ENCODE measurements at regions not wholly inside any gene's neighbourhood (a gene's known extent, or its start where the extent isn't known, plus 50 kb on each side); places are given as distances from the start of the nearest gene placed in this dataset.

GRCh38 chr15:96421178-96421601 is 90.7 kb downstream of the NR2F2 start:
- no peak overlapping the region for H3K27ac ChIP-seq
- no peak overlapping the region for H3K4me3 ChIP-seq
- H3K4me1 ChIP-seq (replicated peaks): peaks cover 5% of the 10 kb centered on the region; the same call in 1 of the 2 replicates
- H3K9me3 ChIP-seq (replicated peaks): no peaks in the 10 kb centered on the region
- no peak for DNase-seq (ENCODE audit: low read depth in 1 of 2, low spot score in 2 of 2)
- no peaks in the 10 kb centered on the region for H3K36me3 ChIP-seq
- H3K27me3 ChIP-seq (replicated peaks): peaks cover 20% of the 10 kb centered on the region

GRCh38 chr15:96422125-96422524 is 91.6 kb downstream of the NR2F2 start:
- no peak overlapping the region for H3K4me3 ChIP-seq
- no peaks in the 10 kb centered on the region for H3K36me3 ChIP-seq
- peaks cover 13% of the 10 kb centered on the region for H3K27me3 ChIP-seq (replicated peaks)
- H3K4me1 ChIP-seq (replicated peaks): no peaks in the 10 kb centered on the region
- no peaks in the 10 kb centered on the region for H3K9me3 ChIP-seq (replicated peaks)
- H3K27ac ChIP-seq: no peak overlapping the region
- no peak for DNase-seq (ENCODE audit: low read depth in 1 of 2, low spot score in 2 of 2)

DNA sequence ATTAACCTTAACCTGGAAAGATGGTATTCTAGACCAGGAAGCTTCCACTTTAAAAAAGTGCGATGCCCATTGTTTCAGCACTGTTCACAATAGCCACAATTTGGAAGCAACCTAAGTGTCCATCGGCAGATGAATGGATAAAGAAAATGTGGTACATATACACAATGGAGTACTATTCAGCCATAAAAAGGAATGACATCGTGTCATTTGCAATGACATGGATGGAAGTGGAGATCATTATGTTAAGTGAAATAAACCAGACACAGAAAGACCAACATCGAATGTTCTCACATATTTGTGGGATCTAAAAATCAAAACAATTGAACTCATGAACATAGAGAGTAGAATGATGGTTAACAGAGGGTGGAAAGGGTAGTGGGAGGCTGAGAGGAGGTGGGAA is 94.2 kb downstream of the NR2F2 start:
- H3K36me3 ChIP-seq: no peaks in the 10 kb centered on the region
- no peak for DNase-seq (ENCODE audit: low read depth in 1 of 2, low spot score in 2 of 2)
- peaks cover 4% of the 10 kb centered on the region; the same call in 1 of the 2 replicates for H3K4me1 ChIP-seq (replicated peaks)
- H3K9me3 ChIP-seq (replicated peaks): no peaks in the 10 kb centered on the region
- peaks cover 11% of the 10 kb centered on the region; the same call in 1 of the 2 replicates for H3K27me3 ChIP-seq (replicated peaks)
- H3K27ac ChIP-seq: no peak overlapping the region
- no peak overlapping the region for H3K4me3 ChIP-seq

- no peaks in the 10 kb centered on the region for H3K27me3 ChIP-seq (replicated peaks)
- H3K36me3 ChIP-seq: no peaks in the 10 kb centered on the region
- no peak overlapping the region for H3K27ac ChIP-seq
- H3K9me3 ChIP-seq (replicated peaks): no peaks in the 10 kb centered on the region
- peak in 1 of 2 experiments; percentile 21 for DNase-seq (ENCODE audit: low read depth in 1 of 2, low spot score in 2 of 2)
- H3K4me1 ChIP-seq (replicated peaks): peaks cover 4% of the 10 kb centered on the region; the same call in 1 of the 2 replicates
- no peak overlapping the region for H3K4me3 ChIP-seq
Observed at GRCh38 chr15:96428742-96429141, 98.2 kb downstream of the NR2F2 start.

DNA sequence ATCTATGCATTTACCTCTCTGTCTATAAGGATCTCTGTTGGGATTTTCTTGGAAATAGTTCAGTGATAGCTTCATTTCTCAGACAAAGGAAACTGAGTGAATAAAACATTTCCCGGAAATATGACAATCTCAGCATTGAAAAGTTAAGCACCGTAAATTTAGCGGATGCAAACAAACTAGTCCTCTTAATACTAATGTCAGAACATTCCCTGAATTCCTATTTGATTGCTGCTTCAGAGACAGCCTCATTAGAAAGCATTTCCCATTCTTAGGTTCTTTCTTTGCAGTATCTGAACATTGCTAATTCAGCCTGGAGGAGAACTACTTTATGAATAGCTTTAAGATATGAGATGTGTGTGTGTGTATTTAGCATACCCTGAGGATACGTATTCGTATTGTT is 101.3 kb downstream of the NR2F2 start:
- no peaks in the 10 kb centered on the region for H3K36me3 ChIP-seq
- no peak overlapping the region for H3K27ac ChIP-seq
- H3K27me3 ChIP-seq (replicated peaks): no peaks in the 10 kb centered on the region
- no peak overlapping the region for H3K4me3 ChIP-seq
- no peak for DNase-seq (ENCODE audit: low read depth in 1 of 2, low spot score in 2 of 2)
- H3K4me1 ChIP-seq (replicated peaks): peaks cover 4% of the 10 kb centered on the region; the same call in 1 of the 2 replicates
- H3K9me3 ChIP-seq (replicated peaks): no peaks in the 10 kb centered on the region

DNA sequence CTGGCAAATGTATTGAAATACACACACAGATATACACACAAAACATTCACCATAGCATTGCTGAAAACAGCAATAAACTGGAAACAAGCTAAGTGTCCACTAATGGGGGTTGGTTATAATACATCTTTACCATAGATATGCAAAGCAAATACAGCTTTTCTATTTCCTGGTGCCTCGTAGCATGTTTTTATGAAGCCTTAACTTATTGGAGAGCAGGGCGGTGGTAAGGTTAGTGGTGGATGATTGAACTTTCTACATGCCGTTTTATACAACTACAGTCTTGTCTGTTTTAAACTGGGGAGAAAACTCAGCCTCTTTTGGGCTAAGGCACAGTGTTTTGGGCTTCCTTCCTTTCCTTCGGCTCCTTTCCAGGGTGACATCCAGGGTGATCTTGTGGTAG is 104.5 kb downstream of the NR2F2 start:
- no peak for DNase-seq (ENCODE audit: low read depth in 1 of 2, low spot score in 2 of 2)
- Histone ChIP-seq H3K27ac (no peak overlapping the region), H3K9me3 (replicated peaks) (no peaks in the 10 kb centered on the region; the same call in 1 of the 2 replicates), H3K4me1 (replicated peaks) (no peaks in the 10 kb centered on the region), H3K27me3 (replicated peaks) (no peaks in the 10 kb centered on the region), H3K36me3 (no peaks in the 10 kb centered on the region), H3K4me3 (no peak overlapping the region)

DNA sequence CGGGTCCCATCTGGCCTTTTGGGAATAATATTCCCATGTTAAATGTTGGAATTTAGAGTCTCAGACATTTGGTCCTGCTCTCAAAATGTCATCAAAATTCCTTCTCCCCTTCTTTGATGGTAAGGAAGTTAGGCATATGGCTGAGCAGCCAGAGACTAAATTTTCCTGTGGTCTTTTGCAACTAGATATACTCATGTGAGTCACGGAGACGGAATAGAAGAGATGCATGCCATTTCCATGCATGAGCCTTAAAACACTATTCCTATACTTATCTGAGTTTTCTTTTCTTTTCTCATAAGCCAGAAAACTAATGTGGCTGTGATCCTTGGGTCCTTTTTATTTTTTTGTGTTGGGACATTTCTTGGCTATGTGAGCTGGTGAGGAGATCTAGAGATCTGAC is 105.3 kb downstream of the NR2F2 start:
- no peaks in the 10 kb centered on the region for H3K27me3 ChIP-seq (replicated peaks)
- no peaks in the 10 kb centered on the region for H3K36me3 ChIP-seq
- DNase-seq (ENCODE audit: low read depth in 1 of 2, low spot score in 2 of 2): no peak
- no peaks in the 10 kb centered on the region for H3K4me1 ChIP-seq (replicated peaks)
- H3K27ac ChIP-seq: no peak overlapping the region
- H3K4me3 ChIP-seq: no peak overlapping the region
- no peaks in the 10 kb centered on the region; the same call in 1 of the 2 replicates for H3K9me3 ChIP-seq (replicated peaks)

- Histone ChIP-seq H3K4me3 (no peak overlapping the region), H3K27me3 (replicated peaks) (no peaks in the 10 kb centered on the region)
- no peak for DNase-seq (ENCODE audit: low read depth in 1 of 2, low spot score in 2 of 2)
Observed at GRCh38 chr15:96440978-96441377, 110.5 kb downstream of the NR2F2 start.

DNA sequence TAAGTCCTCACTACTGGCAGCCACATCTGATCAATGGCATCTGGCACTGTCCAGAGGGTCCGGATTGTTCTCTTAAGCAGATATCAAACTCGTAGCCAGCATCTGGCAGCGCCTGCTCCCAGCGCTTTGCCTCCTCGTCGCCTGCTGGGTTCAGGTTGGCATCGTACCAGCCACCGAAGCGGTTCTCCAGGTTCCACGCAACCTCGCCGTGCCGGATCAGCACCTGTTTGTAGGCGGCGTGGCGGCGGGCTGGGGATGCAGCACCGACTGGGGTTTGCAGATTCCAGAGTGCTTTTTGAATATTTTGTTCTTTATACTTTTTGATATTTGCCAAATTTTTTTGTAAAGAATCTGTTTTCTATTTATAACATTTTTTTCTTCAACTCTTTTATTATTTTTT is 111.6 kb downstream of the NR2F2 start:
- Histone ChIP-seq H3K27me3 (replicated peaks) (no peaks in the 10 kb centered on the region), H3K4me1 (replicated peaks) (no peaks in the 10 kb centered on the region), H3K27ac (no peak overlapping the region), H3K36me3 (no peaks in the 10 kb centered on the region), H3K4me3 (no peak overlapping the region), H3K9me3 (replicated peaks) (no peaks in the 10 kb centered on the region; the same call in 1 of the 2 replicates)
- no peak for DNase-seq (ENCODE audit: low read depth in 1 of 2, low spot score in 2 of 2)

More at GRCh38 chr15:96440978-96441377, 110.5 kb downstream of the NR2F2 start:
- Histone ChIP-seq H3K36me3 (no peaks in the 10 kb centered on the region), H3K9me3 (replicated peaks) (no peaks in the 10 kb centered on the region; the same call in 1 of the 2 replicates), H3K27ac (no peak overlapping the region), H3K4me1 (replicated peaks) (no peaks in the 10 kb centered on the region)

GRCh38 chr15:96444865-96445264 is 114.4 kb downstream of the NR2F2 start:
- no peaks in the 10 kb centered on the region for H3K36me3 ChIP-seq
- no peak overlapping the region for H3K4me3 ChIP-seq
- no peaks in the 10 kb centered on the region for H3K4me1 ChIP-seq (replicated peaks)
- DNase-seq (ENCODE audit: low read depth in 1 of 2, low spot score in 2 of 2): no peak
- no peaks in the 10 kb centered on the region for H3K9me3 ChIP-seq (replicated peaks)
- H3K27me3 ChIP-seq (replicated peaks): no peaks in the 10 kb centered on the region
- no peak overlapping the region for H3K27ac ChIP-seq

DNA sequence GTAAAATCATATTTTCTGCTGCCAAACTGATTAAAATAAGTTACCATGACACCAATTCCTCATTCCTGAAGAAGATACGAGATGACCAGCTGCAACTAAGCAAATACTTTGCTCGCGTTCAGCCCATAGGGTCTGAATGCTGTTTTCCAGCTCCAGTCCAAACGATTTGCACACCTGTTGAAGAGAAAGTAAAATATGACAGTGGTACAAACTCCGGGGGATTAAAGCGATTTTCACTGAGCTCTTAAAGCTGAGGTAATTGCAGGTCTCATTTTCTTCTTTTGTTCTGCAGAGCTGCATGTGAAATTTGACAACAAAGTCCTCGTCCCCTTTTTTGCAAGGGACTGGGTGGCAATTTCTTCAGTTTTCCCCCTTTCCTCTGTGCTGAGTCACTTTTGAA is 118.4 kb downstream of the NR2F2 start:
- Histone ChIP-seq H3K27me3 (replicated peaks) (no peaks in the 10 kb centered on the region), H3K27ac (no peak overlapping the region), H3K4me3 (no peak overlapping the region), H3K9me3 (replicated peaks) (no peaks in the 10 kb centered on the region), H3K4me1 (replicated peaks) (no peaks in the 10 kb centered on the region), H3K36me3 (no peaks in the 10 kb centered on the region)
- no peak for DNase-seq (ENCODE audit: low read depth in 1 of 2, low spot score in 2 of 2)

DNA sequence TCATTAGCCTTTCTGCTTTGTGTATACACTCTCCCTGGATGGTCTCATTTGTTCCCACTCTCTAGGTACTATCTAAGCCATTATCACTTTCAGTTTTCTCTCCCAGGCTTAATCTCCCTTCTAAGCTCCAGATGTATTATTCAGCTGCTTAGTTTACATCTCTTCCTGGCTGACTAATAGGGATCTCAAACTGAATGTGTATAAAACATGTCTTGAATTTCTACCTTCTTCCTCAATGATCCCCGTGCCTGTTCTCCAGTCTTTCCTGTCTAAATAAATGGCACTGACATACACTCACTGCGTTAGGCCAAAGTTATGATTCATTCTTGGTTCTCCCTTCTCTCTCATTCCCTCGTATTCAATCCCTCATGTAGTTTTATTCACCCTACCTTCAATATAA is 127.3 kb downstream of the NR2F2 start:
- Histone ChIP-seq H3K4me1 (replicated peaks) (no peaks in the 10 kb centered on the region), H3K36me3 (no peaks in the 10 kb centered on the region), H3K4me3 (no peak overlapping the region), H3K27me3 (replicated peaks) (0 out of 2 replicates have a peak, but pooled peaks cover 3% of the 10 kb centered on the region), H3K9me3 (replicated peaks) (no peaks in the 10 kb centered on the region), H3K27ac (no peak overlapping the region)
- DNase-seq (ENCODE audit: low read depth in 1 of 2, low spot score in 2 of 2): no peak

GRCh38 chr15:96460106-96460505 is 129.6 kb downstream of the NR2F2 start:
- no peaks in the 10 kb centered on the region for H3K4me1 ChIP-seq (replicated peaks)
- 0 out of 2 replicates have a peak, but pooled peaks cover 3% of the 10 kb centered on the region for H3K27me3 ChIP-seq (replicated peaks)
- H3K9me3 ChIP-seq (replicated peaks): no peaks in the 10 kb centered on the region
- no peak overlapping the region for H3K27ac ChIP-seq
- no peaks in the 10 kb centered on the region for H3K36me3 ChIP-seq
- no peak for DNase-seq (ENCODE audit: low read depth in 1 of 2, low spot score in 2 of 2)
- no peak overlapping the region for H3K4me3 ChIP-seq

GRCh38 chr15:96462768-96463750 is 132.6 kb downstream of the NR2F2 start:
- Histone ChIP-seq H3K27me3 (replicated peaks) (peaks cover 2% of the 10 kb centered on the region; the same call in 1 of the 2 replicates), H3K36me3 (no peaks in the 10 kb centered on the region), H3K4me1 (replicated peaks) (no peaks in the 10 kb centered on the region), H3K9me3 (replicated peaks) (no peaks in the 10 kb centered on the region), H3K27ac (no peak overlapping the region), H3K4me3 (no peak overlapping the region)
- DNase-seq (ENCODE audit: low read depth in 1 of 2, low spot score in 2 of 2): no peak
